Effector memory CD4-positive, alpha-beta T cell (primary cell): ENCODE measurements at regions not wholly inside any gene's neighbourhood (a gene's known extent, or its start where the extent isn't known, plus 50 kb on each side); places are given as distances from the start of the nearest gene placed in this dataset.

Experiments
- DNase-seq, 3 donors: peaks; one replicate each; pipeline ENCODE4 v3.0.0-alpha.2; 2020
- H3K27ac ChIP-seq: 2 replicates; pipeline ENCODE4 v1.7.0; 2013; ENCODE audit warnings: mild to moderate bottlenecking, low read length, moderate library complexity; ENCODE audit not compliant: insufficient read depth, poor library complexity, severe bottlenecking
- H3K27me3 ChIP-seq: replicated peaks from 2 replicates; pipeline ENCODE4 v1.7.0; 2013; ENCODE audit warnings: mild to moderate bottlenecking, low read length; ENCODE audit not compliant: insufficient read depth, control insufficient read depth, poor library complexity, severe bottlenecking
- H3K36me3 ChIP-seq: 2 replicates; pipeline ENCODE4 v1.7.0; 2013; ENCODE audit warnings: mild to moderate bottlenecking, low read length, moderate library complexity; ENCODE audit not compliant: control insufficient read depth, insufficient read depth
- H3K4me1 ChIP-seq: 2 replicates; pipeline ENCODE4 v1.7.0; 2013; ENCODE audit warnings: low read length, mild to moderate bottlenecking; ENCODE audit not compliant: control insufficient read depth, insufficient read depth, poor library complexity, severe bottlenecking
- H3K4me3 ChIP-seq: 2 replicates; pipeline ENCODE4 v1.7.0; 2013; ENCODE audit warnings: low read length, low read depth, mild to moderate bottlenecking; ENCODE audit not compliant: insufficient read depth, poor library complexity, severe bottlenecking
- H3K9me3 ChIP-seq: 2 replicates; pipeline ENCODE4 v1.7.0; 2013; ENCODE audit warnings: mild to moderate bottlenecking, low read length, moderate library complexity; ENCODE audit not compliant: control insufficient read depth

DNA sequence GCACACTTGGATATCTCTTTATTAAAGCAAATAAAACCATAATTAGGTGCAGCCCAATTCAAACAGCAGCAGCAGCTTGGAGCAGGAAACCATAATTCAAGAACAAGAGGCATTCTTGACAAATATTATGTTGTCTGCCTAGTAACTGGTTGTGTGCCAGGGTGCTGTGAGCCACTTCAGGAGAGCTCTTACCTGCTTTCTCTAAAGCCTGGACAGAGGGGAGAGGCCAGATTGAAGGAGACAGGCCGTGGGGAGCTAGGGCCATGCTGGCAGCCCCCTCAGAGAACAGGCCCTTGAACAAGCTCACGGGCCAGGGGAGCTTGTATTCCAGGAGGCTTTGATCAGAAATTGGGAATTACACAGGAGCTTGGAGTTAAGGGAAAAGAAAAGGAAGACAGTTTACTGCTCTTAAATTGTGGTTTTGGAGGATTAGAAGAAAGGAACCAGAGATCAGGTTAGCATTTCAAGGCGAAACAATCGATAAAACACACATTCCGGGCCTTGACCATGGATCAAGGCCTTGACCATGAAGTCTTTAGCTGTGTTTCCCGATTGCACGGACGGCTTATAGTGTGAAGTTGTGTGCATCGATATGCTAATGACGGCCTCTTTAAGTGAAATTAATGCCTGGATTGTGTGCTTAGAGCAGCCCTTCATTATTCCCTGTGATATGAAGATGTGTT, 69.8 kb upstream of the NKX2-2 start:
- Histone ChIP-seq H3K4me3 (no peak overlapping the region), H3K4me1 (no peaks in the 10 kb centered on the region), H3K27me3 (no peaks in the 10 kb centered on the region), H3K9me3 (no peaks in the 10 kb centered on the region), H3K36me3 (no peaks in the 10 kb centered on the region), H3K27ac (no peak overlapping the region)
- no peak for DNase-seq

DNA sequence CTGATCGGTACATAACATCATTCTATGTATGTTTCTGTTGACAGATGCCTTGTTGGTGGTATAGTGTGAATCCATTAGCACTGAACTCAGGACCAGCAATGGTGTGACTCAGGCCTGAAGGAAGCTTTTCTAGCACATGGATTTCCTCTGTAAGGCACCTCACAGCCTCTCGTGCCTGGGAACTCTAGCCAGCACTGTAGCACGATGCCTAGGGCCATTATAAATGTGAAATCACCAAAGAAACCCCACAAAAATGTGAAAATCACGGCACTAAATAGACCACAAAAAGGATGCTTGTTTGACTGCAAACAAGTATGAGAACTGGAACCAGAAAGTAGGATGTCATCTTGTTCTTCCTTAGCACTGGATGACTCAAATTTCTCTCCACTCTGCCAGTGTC, 63.7 kb upstream of the NKX2-2 start:
- no peak for DNase-seq

GRCh38 chr20:21575981-21576740, 62.3 kb upstream of the NKX2-2 start:
- Histone ChIP-seq H3K27me3 (peaks cover 3% of the 10 kb centered on the region), H3K27ac (no peak overlapping the region), H3K4me1 (peaks cover 3% of the 10 kb centered on the region), H3K36me3 (no peaks in the 10 kb centered on the region), H3K4me3 (no peak overlapping the region), H3K9me3 (no peaks in the 10 kb centered on the region)
- DNase-seq: no peak

More for the DNA sequence above, 63.7 kb upstream of the NKX2-2 start:
- Histone ChIP-seq H3K27ac (no peak overlapping the region), H3K36me3 (no peaks in the 10 kb centered on the region), H3K27me3 (no peaks in the 10 kb centered on the region), H3K4me1 (no peaks in the 10 kb centered on the region), H3K9me3 (no peaks in the 10 kb centered on the region), H3K4me3 (no peak overlapping the region)

DNA sequence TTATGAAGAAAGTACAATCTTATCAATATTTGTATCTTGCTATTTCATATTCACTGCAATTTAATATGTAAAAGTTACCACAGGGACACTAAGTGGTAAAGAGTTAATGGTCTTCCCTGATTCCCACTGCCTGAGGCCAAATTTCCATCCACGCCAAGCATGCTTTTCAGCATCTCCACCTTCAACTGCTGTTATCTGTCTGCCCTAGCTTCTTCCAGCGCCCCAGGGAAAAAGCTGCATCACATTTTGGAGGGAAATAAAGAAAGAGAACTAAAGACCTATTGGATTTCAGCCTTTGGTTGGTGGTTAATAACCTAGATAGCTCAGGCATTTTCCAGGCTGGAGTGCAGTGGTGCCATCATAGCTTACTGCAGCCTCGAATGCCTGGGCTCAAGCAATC, 61.3 kb upstream of the NKX2-2 start:
- H3K36me3 ChIP-seq: no peaks in the 10 kb centered on the region
- peaks cover 3% of the 10 kb centered on the region for H3K27me3 ChIP-seq
- no peak overlapping the region for H3K27ac ChIP-seq
- DNase-seq: no peak
- H3K9me3 ChIP-seq: no peaks in the 10 kb centered on the region
- peaks cover 3% of the 10 kb centered on the region for H3K4me1 ChIP-seq
- H3K4me3 ChIP-seq: no peak overlapping the region

GRCh38 chr20:21574443-21574842, 60.6 kb upstream of the NKX2-2 start:
- no peak overlapping the region for H3K4me3 ChIP-seq
- peaks cover 3% of the 10 kb centered on the region for H3K27me3 ChIP-seq
- DNase-seq: no peak
- no peaks in the 10 kb centered on the region for H3K36me3 ChIP-seq
- peaks cover 3% of the 10 kb centered on the region for H3K4me1 ChIP-seq
- H3K9me3 ChIP-seq: no peaks in the 10 kb centered on the region
- no peak overlapping the region for H3K27ac ChIP-seq

DNA sequence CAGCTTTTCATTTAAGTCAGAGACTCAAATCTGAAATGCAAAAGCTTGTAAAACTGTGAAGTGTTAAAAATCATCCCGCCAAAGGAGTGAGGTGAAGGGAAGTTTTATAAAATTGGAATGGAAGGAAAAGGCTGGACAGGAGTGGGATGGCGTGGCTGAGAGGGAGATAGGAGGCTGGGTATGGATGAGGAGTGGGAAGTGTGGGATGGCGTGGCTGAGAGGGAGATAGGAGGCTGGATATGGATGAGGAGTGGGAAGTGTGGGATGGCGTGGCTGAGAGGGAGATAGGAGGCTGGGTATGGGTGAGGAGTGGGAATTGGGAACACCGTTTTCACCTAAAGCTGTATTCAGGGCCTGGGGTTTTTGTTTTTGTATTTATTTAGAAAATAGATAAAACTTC, 59.4 kb upstream of the NKX2-2 start:
- peaks cover 3% of the 10 kb centered on the region for H3K4me1 ChIP-seq
- H3K4me3 ChIP-seq: no peak overlapping the region
- H3K36me3 ChIP-seq: no peaks in the 10 kb centered on the region
- no peak overlapping the region for H3K27ac ChIP-seq
- no peaks in the 10 kb centered on the region for H3K9me3 ChIP-seq
- no peak for DNase-seq
- peaks cover 3% of the 10 kb centered on the region for H3K27me3 ChIP-seq

DNA sequence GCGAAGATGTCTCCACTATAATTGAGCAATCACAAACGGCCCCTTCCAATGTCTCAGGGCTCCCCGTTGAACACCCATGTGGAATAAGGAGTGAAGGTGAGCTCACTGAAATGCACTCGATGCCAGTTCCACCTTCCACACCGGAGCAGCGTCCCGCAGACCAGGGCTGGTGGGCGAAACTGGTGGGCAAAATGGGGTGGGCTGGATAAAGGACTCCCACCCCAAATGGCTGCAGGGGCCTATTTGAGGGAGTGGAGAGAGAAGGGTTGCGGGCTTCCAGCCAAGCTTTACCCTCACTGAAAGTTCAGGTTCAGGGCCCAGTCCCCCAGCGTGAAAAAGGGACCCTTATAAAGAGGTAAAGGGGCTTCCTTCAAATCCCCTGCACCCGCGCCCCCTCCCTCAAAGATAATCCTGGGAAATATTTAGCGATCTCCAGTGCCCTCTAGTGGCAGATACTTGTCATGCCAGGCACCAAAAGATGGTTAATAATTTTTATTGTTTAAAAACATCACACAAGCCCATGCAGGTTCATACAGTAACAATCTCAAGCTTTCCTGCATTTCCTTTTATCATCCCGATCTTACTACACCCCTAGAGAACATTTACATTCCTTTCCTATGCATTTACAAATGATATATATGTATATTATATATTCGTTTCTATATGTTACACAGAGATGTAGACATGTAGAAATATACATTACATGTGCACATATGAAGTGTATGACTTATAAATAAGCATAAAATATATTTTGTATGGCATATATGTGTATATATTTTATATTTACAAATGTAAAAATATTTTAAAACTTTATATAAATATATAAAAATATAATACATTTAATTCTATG, 58.2 kb upstream of the NKX2-2 start:
- H3K4me1 ChIP-seq: peaks cover 3% of the 10 kb centered on the region
- no peak for DNase-seq
- no peak overlapping the region for H3K4me3 ChIP-seq
- H3K9me3 ChIP-seq: no peaks in the 10 kb centered on the region
- H3K27me3 ChIP-seq: peaks cover 3% of the 10 kb centered on the region
- no peaks in the 10 kb centered on the region for H3K36me3 ChIP-seq
- no peak overlapping the region for H3K27ac ChIP-seq

- Histone ChIP-seq H3K9me3 (no peaks in the 10 kb centered on the region), H3K4me3 (no peak overlapping the region), H3K27ac (no peak overlapping the region), H3K27me3 (peaks cover 3% of the 10 kb centered on the region), H3K4me1 (peaks cover 3% of the 10 kb centered on the region), H3K36me3 (no peaks in the 10 kb centered on the region)
- DNase-seq: no peak
These were observed 56.6 kb upstream of the NKX2-2 start for GRCh38 chr20:21570285-21570992.

GRCh38 chr20:21569586-21569985, 55.7 kb upstream of the NKX2-2 start:
- H3K36me3 ChIP-seq: no peaks in the 10 kb centered on the region
- no peak overlapping the region for H3K27ac ChIP-seq
- no peak overlapping the region for H3K4me3 ChIP-seq
- peaks cover 3% of the 10 kb centered on the region for H3K27me3 ChIP-seq
- peaks cover 3% of the 10 kb centered on the region for H3K4me1 ChIP-seq
- no peak for DNase-seq
- no peaks in the 10 kb centered on the region for H3K9me3 ChIP-seq
